ENCODE measurements at regions not wholly inside any gene's neighbourhood (a gene's known extent, or its start where the extent isn't known, plus 50 kb on each side); places are given as distances from the start of the nearest gene placed in this dataset.
A peak's percentile ranks its signal among the peaks of the same experiment; 100 is the strongest.
"Not testable (repeated sequence)": the region's sequence is repeated elsewhere in the genome, so short reads cannot be mapped to it uniquely, and the experiment has no call there.

DNA sequence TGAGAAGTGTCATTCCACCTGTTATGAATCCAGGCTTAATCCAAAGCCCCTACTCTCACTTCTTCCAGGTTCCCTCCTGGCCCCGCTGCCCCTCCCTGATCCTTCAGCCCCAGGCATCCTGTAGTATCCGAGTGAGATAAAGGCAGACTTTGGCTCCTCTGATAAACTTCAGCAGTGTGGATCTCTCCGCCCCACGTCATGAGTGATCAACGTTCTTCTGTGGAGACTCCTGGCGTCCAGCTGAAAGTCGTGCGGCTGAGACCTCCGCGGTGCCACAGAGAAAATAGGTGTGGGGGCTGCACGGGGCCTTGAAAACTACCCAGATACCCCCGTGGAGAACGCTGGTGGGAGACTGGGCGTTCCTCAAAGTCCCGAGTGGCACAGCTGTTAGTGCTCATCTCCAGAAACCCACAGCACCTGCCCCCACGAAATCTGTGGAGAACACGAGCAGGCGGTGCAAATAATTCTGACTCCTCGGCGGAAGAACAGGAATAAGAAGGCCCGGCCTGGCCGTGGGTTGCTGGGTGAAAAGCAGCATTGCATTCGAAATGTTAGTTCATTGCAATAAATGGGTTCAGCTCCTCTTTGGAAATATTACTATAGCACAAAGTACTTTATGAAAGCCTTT lies 180.0 kb upstream of the RGS6 start:
- Mint-ChIP-seq H3K4me1 (peaks cover 2% of the 10 kb centered on the region), H3K27ac (no peak overlapping the region), H3K27me3 (no peaks in the 10 kb centered on the region), H3K36me3 (ENCODE audit: low read depth) (no peaks in the 10 kb centered on the region), H3K4me3 (no peak overlapping the region)
- H3K9me3 ChIP-seq (ENCODE audit: control insufficient read depth, low read length, poor library complexity, severe bottlenecking), result no peaks in the 10 kb centered on the region
- DNase-seq (no peak), ATAC-seq (no peak)

DNA sequence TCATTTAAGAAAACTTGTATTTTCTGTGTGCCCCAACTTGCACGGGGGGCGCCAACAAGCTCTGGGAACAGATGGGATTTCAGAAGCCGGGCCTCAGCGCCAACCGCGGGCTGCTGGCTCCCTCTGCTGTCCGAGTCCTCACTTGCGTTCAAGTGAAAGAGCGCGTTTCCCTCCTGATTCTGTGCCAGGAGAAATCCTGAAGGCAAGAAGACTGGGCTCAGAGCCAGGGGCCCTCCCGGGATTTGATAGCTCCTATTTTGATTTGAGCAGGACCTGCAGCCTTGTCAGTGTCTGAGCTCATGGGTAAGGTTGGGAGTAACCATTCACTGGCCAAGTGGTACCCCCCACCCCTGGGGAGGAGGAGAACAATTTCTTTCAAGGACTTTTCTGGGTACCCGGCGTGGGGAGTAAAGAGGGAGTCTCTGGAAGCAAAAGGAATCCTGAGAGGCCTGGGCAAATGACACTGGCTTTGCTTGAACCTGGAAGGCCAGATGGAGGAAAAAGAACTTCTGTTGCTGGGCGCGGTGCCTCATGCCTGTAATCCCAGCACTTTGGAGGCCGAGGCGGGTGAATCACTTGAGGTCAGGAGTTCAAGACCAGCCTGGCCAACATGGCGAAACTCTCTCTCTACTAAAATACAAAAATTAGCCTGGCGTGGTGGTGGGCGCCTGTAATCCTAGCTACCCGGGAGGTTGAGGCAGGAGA lies 179.0 kb upstream of the RGS6 start:
- H3K36me3 Mint-ChIP-seq (ENCODE audit: low read depth), result no peaks in the 10 kb centered on the region
- H3K4me3 Mint-ChIP-seq, result no peak overlapping the region
- ATAC-seq (peak; percentile 67), DNase-seq (peak; percentile 48 to 63 (median 48))
- no peaks in the 10 kb centered on the region for H3K9me3 ChIP-seq (ENCODE audit: control insufficient read depth, low read length, poor library complexity, severe bottlenecking)
- no peak overlapping the region for H3K27ac Mint-ChIP-seq
- peaks cover 2% of the 10 kb centered on the region for H3K4me1 Mint-ChIP-seq
- H3K27me3 Mint-ChIP-seq, result no peaks in the 10 kb centered on the region

DNA sequence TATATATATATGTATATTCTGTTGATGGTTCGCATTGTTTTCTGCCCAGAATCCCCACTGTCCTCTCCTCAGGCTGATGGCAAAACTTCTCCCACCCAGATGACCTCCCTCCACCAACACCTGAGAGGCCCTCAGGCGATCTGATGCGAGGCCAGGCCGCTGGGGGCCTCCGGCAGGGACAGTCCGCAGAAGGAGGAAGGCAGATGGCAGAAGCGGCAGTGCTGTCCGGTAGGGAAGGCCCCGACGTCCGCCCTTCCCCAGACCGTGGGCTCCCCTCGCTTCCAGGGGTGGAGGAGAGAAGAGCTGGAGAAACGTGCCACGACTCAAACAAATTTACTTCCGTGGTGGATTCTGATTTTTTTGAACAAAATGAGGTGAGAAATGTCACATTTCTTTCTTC lies 178.3 kb upstream of the RGS6 start:
- Mint-ChIP-seq H3K4me1 (peaks cover 2% of the 10 kb centered on the region), H3K36me3 (ENCODE audit: low read depth) (no peaks in the 10 kb centered on the region), H3K27ac (no peak overlapping the region), H3K27me3 (no peaks in the 10 kb centered on the region), H3K4me3 (no peak overlapping the region)
- no peak for ATAC-seq
- H3K9me3 ChIP-seq (ENCODE audit: control insufficient read depth, low read length, poor library complexity, severe bottlenecking), result no peaks in the 10 kb centered on the region
- no peak for DNase-seq

DNA sequence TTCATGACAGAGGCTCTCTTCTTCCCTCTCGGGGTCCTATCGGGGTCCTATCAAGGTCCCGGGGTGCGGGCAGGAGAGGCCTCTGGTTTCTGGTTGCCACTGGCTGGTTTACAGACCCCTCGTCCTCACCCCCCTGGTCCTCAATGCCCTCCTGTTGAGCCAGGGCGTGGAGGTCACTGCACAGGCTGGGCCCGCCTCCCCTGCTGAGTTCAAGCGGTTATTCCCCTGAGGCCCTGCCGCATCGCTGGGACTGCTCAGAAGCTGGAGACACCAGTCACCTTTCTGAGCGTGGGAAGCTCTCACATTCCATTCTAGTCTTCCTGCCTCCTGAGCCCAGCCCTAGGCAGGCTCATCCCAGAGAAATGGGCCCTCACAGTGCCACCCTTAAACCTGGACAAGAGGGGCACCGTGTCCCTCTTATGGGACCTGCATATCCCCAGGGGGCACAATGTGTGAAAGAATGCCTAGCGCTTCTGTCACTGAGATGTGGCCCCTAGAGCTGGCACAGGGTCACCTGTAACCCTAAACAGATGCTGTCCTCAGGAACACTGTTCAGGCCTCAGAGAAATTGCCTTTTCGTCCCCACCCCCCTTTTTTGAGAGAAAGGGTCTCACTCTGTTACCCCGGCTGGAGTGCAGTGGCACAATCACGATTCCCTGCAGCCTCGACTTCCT lies 177.7 kb upstream of the RGS6 start:
- peaks cover under 1% of the 10 kb centered on the region for H3K27me3 Mint-ChIP-seq
- H3K9me3 ChIP-seq (ENCODE audit: control insufficient read depth, low read length, poor library complexity, severe bottlenecking), result no peaks in the 10 kb centered on the region
- no peak for ATAC-seq
- H3K4me3 Mint-ChIP-seq, result no peak overlapping the region
- H3K27ac Mint-ChIP-seq, result no peak overlapping the region
- DNase-seq, result no peak
- H3K4me1 Mint-ChIP-seq, result peaks cover 2% of the 10 kb centered on the region
- no peaks in the 10 kb centered on the region for H3K36me3 Mint-ChIP-seq (ENCODE audit: low read depth)

DNA sequence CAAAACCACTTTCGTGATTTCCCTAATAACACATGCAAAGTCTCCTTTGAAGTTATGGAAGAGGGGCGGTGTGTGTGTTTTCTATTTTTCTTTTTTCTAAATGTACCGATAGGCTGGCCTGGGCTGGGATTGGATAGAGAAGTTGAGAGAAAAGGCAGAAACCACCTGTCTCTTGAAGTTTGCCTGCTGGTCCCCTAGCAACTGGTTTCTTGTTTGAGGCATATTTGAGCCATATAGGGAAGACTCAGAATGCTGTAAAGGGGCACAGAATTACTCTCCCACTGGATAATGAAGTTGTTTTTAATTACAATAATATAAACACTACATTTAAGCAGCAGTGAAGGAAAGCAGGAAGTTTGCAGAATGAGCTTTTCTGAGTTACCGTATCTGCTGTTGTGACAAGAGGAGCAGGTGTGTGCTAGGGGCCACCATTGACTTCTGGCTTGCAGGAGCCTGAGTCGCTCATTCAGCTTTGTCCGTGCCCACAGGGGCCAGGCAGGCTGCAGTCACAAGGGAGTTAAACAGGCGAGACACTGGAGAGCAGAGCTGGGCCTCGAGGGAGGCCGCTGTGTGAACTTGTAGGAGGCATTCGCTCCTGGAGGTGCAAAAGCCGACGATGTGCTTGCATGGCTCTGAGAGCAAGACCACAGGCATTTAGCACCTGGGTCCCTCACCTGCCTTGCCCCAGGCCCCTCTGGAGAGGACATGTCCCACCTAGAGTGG lies 173.8 kb upstream of the RGS6 start:
- Mint-ChIP-seq H3K27ac (no peak overlapping the region), H3K36me3 (ENCODE audit: low read depth) (no peaks in the 10 kb centered on the region), H3K27me3 (peaks cover 22% of the 10 kb centered on the region), H3K4me1 (no peaks in the 10 kb centered on the region), H3K4me3 (no peak overlapping the region)
- DNase-seq, result no peak
- peak; percentile 41 for ATAC-seq
- no peaks in the 10 kb centered on the region for H3K9me3 ChIP-seq (ENCODE audit: control insufficient read depth, low read length, poor library complexity, severe bottlenecking)

DNA sequence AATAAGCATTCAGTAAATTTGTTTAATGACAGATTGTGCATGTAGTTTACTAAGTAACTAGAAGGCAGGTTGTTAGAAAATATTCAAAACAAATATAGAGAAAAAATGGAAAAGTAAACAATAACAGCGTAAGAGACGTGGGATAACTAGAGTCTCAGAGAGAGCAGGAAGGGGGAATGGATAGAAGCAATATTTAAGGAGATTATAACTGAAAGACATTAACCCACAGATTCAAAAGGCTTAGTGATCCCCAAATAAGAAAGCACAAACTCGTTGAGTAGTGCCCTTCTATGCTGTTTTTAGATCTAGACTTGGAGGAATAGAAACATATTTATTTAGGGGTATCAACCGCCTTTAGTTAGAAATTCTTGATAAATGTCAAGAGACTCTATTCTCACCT lies 169.7 kb upstream of the RGS6 start:
- Mint-ChIP-seq H3K4me1 (no peaks in the 10 kb centered on the region), H3K27me3 (peaks cover 39% of the 10 kb centered on the region), H3K36me3 (ENCODE audit: low read depth) (no peaks in the 10 kb centered on the region), H3K27ac (no peak overlapping the region), H3K4me3 (no peak overlapping the region)
- no peak for ATAC-seq
- DNase-seq, result no peak
- H3K9me3 ChIP-seq (ENCODE audit: control insufficient read depth, low read length, poor library complexity, severe bottlenecking), result no peaks in the 10 kb centered on the region

DNA sequence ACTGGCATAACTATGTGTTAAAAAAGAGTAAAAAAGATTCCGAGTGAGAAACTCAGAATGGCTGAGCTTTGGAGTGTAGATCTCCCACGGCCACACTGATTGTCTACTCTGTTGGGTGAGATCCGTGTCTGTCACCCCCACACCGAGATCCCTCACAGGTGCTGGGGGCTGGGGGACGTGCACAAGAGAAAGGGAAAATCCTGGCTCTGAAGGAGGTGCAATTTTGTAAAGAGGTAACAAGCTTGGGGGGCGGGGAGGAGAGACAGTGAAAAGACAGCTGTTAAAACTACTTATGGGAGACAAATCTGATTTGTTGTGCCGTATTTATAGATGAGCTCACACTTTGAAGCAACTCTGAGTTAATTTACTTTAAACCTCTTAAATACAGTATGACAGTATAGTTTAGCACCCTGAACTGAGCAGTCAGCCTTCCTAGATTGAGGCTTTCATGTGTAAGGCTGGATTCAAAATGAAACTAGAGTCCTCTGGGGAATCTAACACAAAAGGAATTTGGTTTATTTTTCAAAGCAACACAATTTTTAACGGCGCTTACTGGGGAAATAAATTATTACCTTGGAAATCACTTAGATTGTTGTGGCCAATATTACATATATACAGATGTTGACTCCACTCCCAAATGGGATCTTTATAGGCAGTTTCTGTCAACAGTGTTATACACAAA lies 167.4 kb upstream of the RGS6 start:
- Mint-ChIP-seq H3K4me3 (no peak overlapping the region), H3K27ac (no peak overlapping the region), H3K4me1 (no peaks in the 10 kb centered on the region), H3K27me3 (peaks cover 35% of the 10 kb centered on the region), H3K36me3 (ENCODE audit: low read depth) (no peaks in the 10 kb centered on the region)
- no peak for ATAC-seq
- no peak for DNase-seq
- no peaks in the 10 kb centered on the region for H3K9me3 ChIP-seq (ENCODE audit: control insufficient read depth, low read length, poor library complexity, severe bottlenecking)

DNA sequence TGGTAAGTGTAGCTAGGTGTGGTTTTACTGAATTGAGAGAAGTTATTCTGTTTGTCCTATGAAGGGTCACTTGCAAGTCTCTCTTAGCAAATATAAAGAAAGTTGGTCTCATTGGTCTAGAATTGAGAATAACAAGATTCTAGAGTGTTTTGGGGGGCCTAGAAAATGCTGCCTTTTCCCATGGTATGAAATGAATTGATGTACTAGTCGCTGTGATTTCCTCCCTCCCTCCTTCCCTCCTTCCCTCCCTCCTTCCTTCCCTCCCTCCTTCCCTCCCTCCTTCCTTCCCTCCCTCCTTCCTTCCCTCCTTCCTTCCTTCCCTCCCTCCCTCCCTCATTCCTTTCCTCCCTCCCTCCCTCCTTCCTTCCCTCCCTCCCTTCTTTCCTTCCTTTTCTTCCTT lies 166.7 kb upstream of the RGS6 start:
- ATAC-seq (no peak), DNase-seq (no peak)
- Mint-ChIP-seq H3K36me3 (ENCODE audit: low read depth) (no peaks in the 10 kb centered on the region), H3K4me3 (no peak overlapping the region), H3K4me1 (no peaks in the 10 kb centered on the region), H3K27me3 (peaks cover 35% of the 10 kb centered on the region), H3K27ac (no peak overlapping the region)
- H3K9me3 ChIP-seq (ENCODE audit: control insufficient read depth, low read length, poor library complexity, severe bottlenecking), result no peaks in the 10 kb centered on the region

DNA sequence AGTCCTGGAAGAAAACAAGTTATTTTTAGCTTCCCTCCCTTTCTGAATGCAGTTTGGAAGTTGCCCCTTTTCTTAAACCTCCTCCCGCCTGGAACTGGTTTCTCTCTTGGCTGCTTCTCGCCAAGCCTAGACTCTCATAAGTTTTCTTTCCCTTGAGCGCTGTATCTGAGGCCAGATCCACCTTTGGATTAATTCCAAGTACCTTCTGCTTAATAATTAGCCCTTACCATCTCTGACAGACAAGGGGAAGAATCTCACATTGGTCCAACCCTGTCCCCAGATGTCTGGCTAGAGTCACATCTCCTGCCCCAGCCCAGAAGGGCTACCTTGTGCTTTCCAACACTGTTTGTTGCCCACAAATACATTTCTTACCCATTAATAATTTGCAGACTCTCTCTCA lies 161.8 kb upstream of the RGS6 start:
- Mint-ChIP-seq H3K27ac (no peak overlapping the region), H3K4me1 (no peaks in the 10 kb centered on the region), H3K4me3 (no peak overlapping the region), H3K36me3 (ENCODE audit: low read depth) (no peaks in the 10 kb centered on the region), H3K27me3 (peaks cover 26% of the 10 kb centered on the region)
- DNase-seq (no peak), ATAC-seq (no peak)
- H3K9me3 ChIP-seq (ENCODE audit: control insufficient read depth, low read length, poor library complexity, severe bottlenecking), result no peaks in the 10 kb centered on the region

DNA sequence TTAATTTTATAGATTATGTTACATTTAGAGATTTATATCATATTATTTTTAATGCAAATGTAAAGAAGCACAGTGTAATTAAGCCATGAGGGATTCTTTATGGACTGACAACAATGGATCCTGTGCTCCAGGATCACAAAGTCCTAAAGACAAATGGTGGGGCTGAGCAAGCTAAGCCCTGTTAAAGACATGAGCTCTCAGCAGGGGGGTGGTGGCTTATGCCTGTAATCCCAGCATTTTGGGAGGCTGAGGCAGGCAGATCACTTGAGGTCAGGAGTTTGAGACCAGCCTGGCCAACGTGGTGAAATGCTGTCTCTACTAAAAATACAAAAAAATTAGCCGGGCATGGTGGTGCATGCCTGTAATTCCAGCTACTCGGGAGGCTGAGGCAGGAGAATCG lies 160.8 kb upstream of the RGS6 start:
- not testable (repeated sequence) for H3K27ac Mint-ChIP-seq; H3K4me3 Mint-ChIP-seq; ATAC-seq; H3K9me3 ChIP-seq (ENCODE audit: control insufficient read depth, low read length, poor library complexity, severe bottlenecking); DNase-seq; H3K4me1 Mint-ChIP-seq; H3K36me3 Mint-ChIP-seq (ENCODE audit: low read depth)
- H3K27me3 Mint-ChIP-seq, result peaks cover 27% of the 10 kb centered on the region

DNA sequence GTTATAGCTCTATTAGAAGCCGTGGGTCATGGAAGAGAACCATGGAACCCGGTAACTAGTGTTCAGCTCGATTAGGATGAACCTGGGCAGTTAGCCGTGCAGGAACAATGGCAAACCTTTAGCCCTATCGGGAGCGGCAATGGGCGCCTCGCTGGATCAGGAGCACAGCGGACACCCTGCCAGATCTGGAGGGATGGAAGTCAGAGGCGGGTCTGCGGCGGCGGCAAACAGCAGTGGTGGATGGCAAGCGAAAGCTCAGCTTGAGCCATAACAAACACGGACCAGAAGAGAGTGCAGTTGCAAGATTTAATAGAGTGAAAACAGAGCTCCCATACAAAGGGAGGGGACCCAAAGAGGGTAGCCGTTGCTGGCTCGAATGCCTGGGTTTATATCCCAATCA lies 160.2 kb upstream of the RGS6 start:
- not testable (repeated sequence) for H3K9me3 ChIP-seq (ENCODE audit: control insufficient read depth, low read length, poor library complexity, severe bottlenecking); H3K27ac Mint-ChIP-seq; DNase-seq; H3K36me3 Mint-ChIP-seq (ENCODE audit: low read depth); H3K4me1 Mint-ChIP-seq; H3K4me3 Mint-ChIP-seq; ATAC-seq
- peaks cover 32% of the 10 kb centered on the region for H3K27me3 Mint-ChIP-seq

DNA sequence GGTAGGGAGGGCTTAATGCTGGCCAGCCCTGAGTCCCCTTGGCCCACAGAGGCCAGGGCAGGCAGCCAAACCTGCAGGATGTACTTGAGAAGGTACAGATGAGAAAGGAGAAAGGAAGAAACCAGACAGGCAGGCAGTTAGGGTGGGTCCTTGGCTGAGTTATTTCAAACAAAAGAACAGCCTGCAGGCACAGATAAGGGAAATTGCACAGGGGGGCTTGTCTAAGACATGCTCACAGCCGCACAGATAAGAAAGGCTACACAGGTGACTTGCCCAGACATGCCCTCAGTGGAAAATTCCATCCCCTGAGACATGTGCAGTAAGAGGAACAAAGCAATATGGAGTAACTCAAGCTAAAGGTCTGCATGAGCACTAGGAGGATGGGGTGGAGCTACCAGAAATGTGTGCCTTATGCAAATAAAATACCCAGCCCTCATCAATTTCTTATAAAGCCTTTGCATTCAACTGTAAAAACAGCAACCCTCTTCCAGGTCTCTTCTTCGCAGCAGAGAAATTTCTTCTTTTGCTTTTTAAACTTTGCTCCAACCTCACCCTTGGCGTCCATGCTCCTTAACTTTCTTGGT lies 158.2 kb upstream of the RGS6 start:
- no peak for DNase-seq
- Mint-ChIP-seq H3K4me3 (no peak overlapping the region), H3K4me1 (peaks cover 4% of the 10 kb centered on the region), H3K36me3 (ENCODE audit: low read depth) (no peaks in the 10 kb centered on the region), H3K27me3 (peaks cover 45% of the 10 kb centered on the region), H3K27ac (no peak overlapping the region)
- H3K9me3 ChIP-seq (ENCODE audit: control insufficient read depth, low read length, poor library complexity, severe bottlenecking), result no peaks in the 10 kb centered on the region
- no peak for ATAC-seq
